GM23338 (cell line): ENCODE measurements at regions not wholly inside any gene's neighbourhood (a gene's known extent, or its start where the extent isn't known, plus 50 kb on each side); places are given as distances from the start of the nearest gene placed in this dataset.

Source experiments
- ATAC-seq: fragments of 200-7000 bp; cut with Tn5 transposase; 3 replicates; pipeline ENCODE4 v1.9.1; 2020
- DNase-seq: peaks from one replicate; pipeline ENCODE4 v3.0.0-alpha.2; 2015; ENCODE audit warnings: low spot score
- H2AFZ ChIP-seq: fragments of 200-600 bp; sonication (generic); 2 replicates; pipeline ENCODE4 v1.8.0; 2016; ENCODE audit warnings: antibody characterized with exemption, mild to moderate bottlenecking, moderate library complexity
- H3F3A ChIP-seq: fragments of 200-600 bp; sonication (generic); replicated peaks from 2 replicates; pipeline ENCODE4 v1.8.0; 2017; ENCODE audit warnings: antibody characterized with exemption, mixed run types, low read depth
- H3K27ac ChIP-seq: fragments of 200-600 bp; sonication (generic); 2 replicates; pipeline ENCODE4 v1.6.1; 2016; ENCODE audit warnings: low read depth
- H3K27me3 ChIP-seq: fragments of 200-600 bp; sonication (generic); 2 replicates; pipeline ENCODE4 v1.8.0; 2016; ENCODE audit warnings: mild to moderate bottlenecking, mixed run types, moderate library complexity; ENCODE audit not compliant: insufficient read depth
- H3K36me3 ChIP-seq: fragments of 200-600 bp; sonication (generic); 2 replicates; pipeline ENCODE4 v1.8.0; 2016; ENCODE audit warnings: mild to moderate bottlenecking; ENCODE audit not compliant: insufficient read depth
- H3K4me1 ChIP-seq: fragments of 200-600 bp; sonication (generic); 2 replicates; pipeline ENCODE4 v1.8.0; 2016; ENCODE audit warnings: mild to moderate bottlenecking, moderate library complexity; ENCODE audit not compliant: insufficient read depth
- H3K4me2 ChIP-seq: fragments of 200-600 bp; sonication (generic); 2 replicates; pipeline ENCODE4 v1.7.1; 2017; ENCODE audit warnings: mixed run types
- H3K4me3 ChIP-seq: fragments of 200-600 bp; sonication (generic); 2 replicates; pipeline ENCODE4 v1.6.1; 2016; ENCODE audit warnings: mixed run types
- H3K79me2 ChIP-seq: fragments of 200-600 bp; sonication (generic); replicated peaks from 2 replicates; pipeline ENCODE4 v1.8.0; 2017; ENCODE audit warnings: mild to moderate bottlenecking; ENCODE audit not compliant: insufficient read depth
- H3K9me2 ChIP-seq: fragments of 200-600 bp; sonication (generic); 2 replicates; pipeline ENCODE4 v1.8.0; 2017; ENCODE audit not compliant: insufficient read depth
- H4K20me1 ChIP-seq: fragments of 200-600 bp; sonication (generic); replicated peaks from 2 replicates; pipeline ENCODE4 v1.8.0; 2017; ENCODE audit warnings: mild to moderate bottlenecking; ENCODE audit not compliant: insufficient read depth
- H3K27ac Mint-ChIP-seq: 2 replicates; pipeline ENCODE4 v1.8.0; 2020; ENCODE audit warnings: inconsistent platforms, mild to moderate bottlenecking, moderate library complexity, mixed read lengths
- H3K27me3 Mint-ChIP-seq: 3 replicates; pipeline ENCODE4 v1.8.0; 2022; ENCODE audit warnings: low read depth, mild to moderate bottlenecking, moderate library complexity, mixed read lengths, inconsistent platforms; ENCODE audit not compliant: insufficient read depth, poor library complexity
- H3K36me3 Mint-ChIP-seq: 3 replicates; pipeline ENCODE4 v1.8.0; 2021; ENCODE audit warnings: low read depth, mild to moderate bottlenecking, inconsistent platforms, moderate library complexity, mixed read lengths
- H3K4me1 Mint-ChIP-seq: 3 replicates; pipeline ENCODE4 v1.8.0; 2020; ENCODE audit warnings: mild to moderate bottlenecking, inconsistent platforms, mixed read lengths
- H3K4me3 Mint-ChIP-seq: 3 replicates; pipeline ENCODE4 v1.8.0; 2021; ENCODE audit warnings: moderate library complexity, mild to moderate bottlenecking, inconsistent platforms, mixed read lengths
- H3K9me3 Mint-ChIP-seq: 3 replicates; pipeline ENCODE4 v1.8.0; 2020; ENCODE audit warnings: moderate library complexity, mild to moderate bottlenecking, inconsistent platforms, mixed read lengths
- CREB1 ChIP-seq: fragments of 250-450 bp; sonication (Bioruptor Pico); IDR thresholded peaks from 2 replicates; pipeline ENCODE4 v1.5.0; 2020; ENCODE audit warnings: low read depth, mild to moderate bottlenecking, moderate library complexity
- EZH2 ChIP-seq: fragments of 200-600 bp; sonication (generic); IDR thresholded peaks from one replicate; pipeline ENCODE4 v1.8.0; 2017; ENCODE audit warnings: antibody characterized with exemption, mild to moderate bottlenecking, low read depth; ENCODE audit not compliant: unreplicated experiment
- EZH2phosphoT487 ChIP-seq: fragments of 200-600 bp; sonication (generic); IDR thresholded peaks from one replicate; pipeline ENCODE4 v1.8.1; 2018; ENCODE audit warnings: antibody characterized with exemption; ENCODE audit not compliant: unreplicated experiment
- JUNB ChIP-seq: IDR thresholded peaks from one replicate; pipeline ENCODE4 v1.6.1; 2016; ENCODE audit warnings: antibody characterized with exemption; ENCODE audit not compliant: unreplicated experiment
- NANOG ChIP-seq: IDR thresholded peaks from 2 replicates; pipeline ENCODE4 v1.6.1; 2016; ENCODE audit warnings: antibody characterized with exemption, borderline replicate concordance
- POLR2AphosphoS5 ChIP-seq: IDR thresholded peaks from 2 replicates; pipeline ENCODE4 v1.6.1; 2016; ENCODE audit warnings: antibody characterized with exemption, low read depth
- STAT1 ChIP-seq: IDR thresholded peaks from one replicate; pipeline ENCODE4 v1.6.1; 2016; ENCODE audit warnings: antibody characterized with exemption; ENCODE audit not compliant: unreplicated experiment
- ZNF114 ChIP-seq: fragments of 250-450 bp; sonication (Bioruptor Pico); IDR thresholded peaks from 2 replicates; pipeline ENCODE4 v1.5.0; 2020; ENCODE audit warnings: mild to moderate bottlenecking, moderate library complexity
- ZNF331 ChIP-seq: fragments of 250-450 bp; sonication (Bioruptor Pico); IDR thresholded peaks from 2 replicates; pipeline ENCODE4 v1.5.0; 2020; ENCODE audit warnings: low read depth, mild to moderate bottlenecking, moderate library complexity
- TF ChIP-seq, protein P1 (sequence below): IDR thresholded peaks from 2 replicates; pipeline ENCODE4 v1.6.1; 2016; ENCODE audit warnings: antibody characterized with exemption
- TF ChIP-seq, protein P2 (sequence below), 2 experiments: fragments of 200-600 bp in 1 of 2; sonication (generic) in 1 of 2; conservative IDR thresholded peaks; 2 replicates each; pipeline versions ENCODE4 v1.5.1 to v1.6.1; 2016 to 2017; ENCODE audit warnings: antibody characterized with exemption in 2 of 2, low read depth in 2 of 2, mild to moderate bottlenecking in 2 of 2, moderate library complexity in 1 of 2
- TF ChIP-seq, protein P3 (sequence below): IDR thresholded peaks from one replicate; pipeline ENCODE4 v1.6.1; 2018; ENCODE audit warnings: antibody characterized with exemption; ENCODE audit not compliant: unreplicated experiment
- TF ChIP-seq, protein P4 (sequence below): fragments of 250-450 bp; sonication (Bioruptor Pico); IDR thresholded peaks from 2 replicates; pipeline ENCODE4 v1.5.0; 2020; ENCODE audit warnings: mild to moderate bottlenecking, moderate library complexity

DNA sequence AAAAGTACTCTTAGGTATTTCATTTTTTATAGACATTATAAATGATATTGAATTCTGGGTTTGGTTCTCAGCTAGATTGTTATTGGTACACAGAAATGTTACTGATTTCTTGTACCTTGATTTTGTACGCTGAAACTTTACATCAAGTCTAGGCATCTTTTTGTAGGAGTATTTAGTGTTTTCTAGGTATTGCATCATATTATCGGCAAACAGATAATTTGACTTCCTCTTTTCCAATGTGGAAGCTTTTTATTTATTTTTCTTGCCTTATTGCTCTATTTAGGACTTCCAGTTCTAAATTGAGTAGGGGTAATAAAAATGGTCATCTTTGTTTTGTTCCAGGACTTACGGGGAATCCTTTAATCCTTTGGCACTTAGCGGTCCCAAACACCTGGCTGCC lies 676.6 kb upstream of the CCDC179 start:
- TF ChIP-seq STAT1 (no peak), CREB1 (CRISPR knock-in tag) (no peak), EZH2phosphoT487 (no peak), ZNF331 (CRISPR knock-in tag) (no peak), POLR2AphosphoS5 (no peak), ZNF114 (no peak), NANOG (no peak), JUNB (no peak), EZH2 (no peak)
- TF ChIP-seq, protein P1, sequence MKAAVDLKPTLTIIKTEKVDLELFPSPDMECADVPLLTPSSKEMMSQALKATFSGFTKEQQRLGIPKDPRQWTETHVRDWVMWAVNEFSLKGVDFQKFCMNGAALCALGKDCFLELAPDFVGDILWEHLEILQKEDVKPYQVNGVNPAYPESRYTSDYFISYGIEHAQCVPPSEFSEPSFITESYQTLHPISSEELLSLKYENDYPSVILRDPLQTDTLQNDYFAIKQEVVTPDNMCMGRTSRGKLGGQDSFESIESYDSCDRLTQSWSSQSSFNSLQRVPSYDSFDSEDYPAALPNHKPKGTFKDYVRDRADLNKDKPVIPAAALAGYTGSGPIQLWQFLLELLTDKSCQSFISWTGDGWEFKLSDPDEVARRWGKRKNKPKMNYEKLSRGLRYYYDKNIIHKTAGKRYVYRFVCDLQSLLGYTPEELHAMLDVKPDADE: no peak
- TF ChIP-seq, protein P2, sequence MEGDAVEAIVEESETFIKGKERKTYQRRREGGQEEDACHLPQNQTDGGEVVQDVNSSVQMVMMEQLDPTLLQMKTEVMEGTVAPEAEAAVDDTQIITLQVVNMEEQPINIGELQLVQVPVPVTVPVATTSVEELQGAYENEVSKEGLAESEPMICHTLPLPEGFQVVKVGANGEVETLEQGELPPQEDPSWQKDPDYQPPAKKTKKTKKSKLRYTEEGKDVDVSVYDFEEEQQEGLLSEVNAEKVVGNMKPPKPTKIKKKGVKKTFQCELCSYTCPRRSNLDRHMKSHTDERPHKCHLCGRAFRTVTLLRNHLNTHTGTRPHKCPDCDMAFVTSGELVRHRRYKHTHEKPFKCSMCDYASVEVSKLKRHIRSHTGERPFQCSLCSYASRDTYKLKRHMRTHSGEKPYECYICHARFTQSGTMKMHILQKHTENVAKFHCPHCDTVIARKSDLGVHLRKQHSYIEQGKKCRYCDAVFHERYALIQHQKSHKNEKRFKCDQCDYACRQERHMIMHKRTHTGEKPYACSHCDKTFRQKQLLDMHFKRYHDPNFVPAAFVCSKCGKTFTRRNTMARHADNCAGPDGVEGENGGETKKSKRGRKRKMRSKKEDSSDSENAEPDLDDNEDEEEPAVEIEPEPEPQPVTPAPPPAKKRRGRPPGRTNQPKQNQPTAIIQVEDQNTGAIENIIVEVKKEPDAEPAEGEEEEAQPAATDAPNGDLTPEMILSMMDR (conservative IDR thresholded peaks at IDR 0.05; ENCODE audit: low read depth in 2 of 2): no peak
- TF ChIP-seq, protein P3, sequence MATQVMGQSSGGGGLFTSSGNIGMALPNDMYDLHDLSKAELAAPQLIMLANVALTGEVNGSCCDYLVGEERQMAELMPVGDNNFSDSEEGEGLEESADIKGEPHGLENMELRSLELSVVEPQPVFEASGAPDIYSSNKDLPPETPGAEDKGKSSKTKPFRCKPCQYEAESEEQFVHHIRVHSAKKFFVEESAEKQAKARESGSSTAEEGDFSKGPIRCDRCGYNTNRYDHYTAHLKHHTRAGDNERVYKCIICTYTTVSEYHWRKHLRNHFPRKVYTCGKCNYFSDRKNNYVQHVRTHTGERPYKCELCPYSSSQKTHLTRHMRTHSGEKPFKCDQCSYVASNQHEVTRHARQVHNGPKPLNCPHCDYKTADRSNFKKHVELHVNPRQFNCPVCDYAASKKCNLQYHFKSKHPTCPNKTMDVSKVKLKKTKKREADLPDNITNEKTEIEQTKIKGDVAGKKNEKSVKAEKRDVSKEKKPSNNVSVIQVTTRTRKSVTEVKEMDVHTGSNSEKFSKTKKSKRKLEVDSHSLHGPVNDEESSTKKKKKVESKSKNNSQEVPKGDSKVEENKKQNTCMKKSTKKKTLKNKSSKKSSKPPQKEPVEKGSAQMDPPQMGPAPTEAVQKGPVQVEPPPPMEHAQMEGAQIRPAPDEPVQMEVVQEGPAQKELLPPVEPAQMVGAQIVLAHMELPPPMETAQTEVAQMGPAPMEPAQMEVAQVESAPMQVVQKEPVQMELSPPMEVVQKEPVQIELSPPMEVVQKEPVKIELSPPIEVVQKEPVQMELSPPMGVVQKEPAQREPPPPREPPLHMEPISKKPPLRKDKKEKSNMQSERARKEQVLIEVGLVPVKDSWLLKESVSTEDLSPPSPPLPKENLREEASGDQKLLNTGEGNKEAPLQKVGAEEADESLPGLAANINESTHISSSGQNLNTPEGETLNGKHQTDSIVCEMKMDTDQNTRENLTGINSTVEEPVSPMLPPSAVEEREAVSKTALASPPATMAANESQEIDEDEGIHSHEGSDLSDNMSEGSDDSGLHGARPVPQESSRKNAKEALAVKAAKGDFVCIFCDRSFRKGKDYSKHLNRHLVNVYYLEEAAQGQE: no peak
- TF ChIP-seq, protein P4, sequence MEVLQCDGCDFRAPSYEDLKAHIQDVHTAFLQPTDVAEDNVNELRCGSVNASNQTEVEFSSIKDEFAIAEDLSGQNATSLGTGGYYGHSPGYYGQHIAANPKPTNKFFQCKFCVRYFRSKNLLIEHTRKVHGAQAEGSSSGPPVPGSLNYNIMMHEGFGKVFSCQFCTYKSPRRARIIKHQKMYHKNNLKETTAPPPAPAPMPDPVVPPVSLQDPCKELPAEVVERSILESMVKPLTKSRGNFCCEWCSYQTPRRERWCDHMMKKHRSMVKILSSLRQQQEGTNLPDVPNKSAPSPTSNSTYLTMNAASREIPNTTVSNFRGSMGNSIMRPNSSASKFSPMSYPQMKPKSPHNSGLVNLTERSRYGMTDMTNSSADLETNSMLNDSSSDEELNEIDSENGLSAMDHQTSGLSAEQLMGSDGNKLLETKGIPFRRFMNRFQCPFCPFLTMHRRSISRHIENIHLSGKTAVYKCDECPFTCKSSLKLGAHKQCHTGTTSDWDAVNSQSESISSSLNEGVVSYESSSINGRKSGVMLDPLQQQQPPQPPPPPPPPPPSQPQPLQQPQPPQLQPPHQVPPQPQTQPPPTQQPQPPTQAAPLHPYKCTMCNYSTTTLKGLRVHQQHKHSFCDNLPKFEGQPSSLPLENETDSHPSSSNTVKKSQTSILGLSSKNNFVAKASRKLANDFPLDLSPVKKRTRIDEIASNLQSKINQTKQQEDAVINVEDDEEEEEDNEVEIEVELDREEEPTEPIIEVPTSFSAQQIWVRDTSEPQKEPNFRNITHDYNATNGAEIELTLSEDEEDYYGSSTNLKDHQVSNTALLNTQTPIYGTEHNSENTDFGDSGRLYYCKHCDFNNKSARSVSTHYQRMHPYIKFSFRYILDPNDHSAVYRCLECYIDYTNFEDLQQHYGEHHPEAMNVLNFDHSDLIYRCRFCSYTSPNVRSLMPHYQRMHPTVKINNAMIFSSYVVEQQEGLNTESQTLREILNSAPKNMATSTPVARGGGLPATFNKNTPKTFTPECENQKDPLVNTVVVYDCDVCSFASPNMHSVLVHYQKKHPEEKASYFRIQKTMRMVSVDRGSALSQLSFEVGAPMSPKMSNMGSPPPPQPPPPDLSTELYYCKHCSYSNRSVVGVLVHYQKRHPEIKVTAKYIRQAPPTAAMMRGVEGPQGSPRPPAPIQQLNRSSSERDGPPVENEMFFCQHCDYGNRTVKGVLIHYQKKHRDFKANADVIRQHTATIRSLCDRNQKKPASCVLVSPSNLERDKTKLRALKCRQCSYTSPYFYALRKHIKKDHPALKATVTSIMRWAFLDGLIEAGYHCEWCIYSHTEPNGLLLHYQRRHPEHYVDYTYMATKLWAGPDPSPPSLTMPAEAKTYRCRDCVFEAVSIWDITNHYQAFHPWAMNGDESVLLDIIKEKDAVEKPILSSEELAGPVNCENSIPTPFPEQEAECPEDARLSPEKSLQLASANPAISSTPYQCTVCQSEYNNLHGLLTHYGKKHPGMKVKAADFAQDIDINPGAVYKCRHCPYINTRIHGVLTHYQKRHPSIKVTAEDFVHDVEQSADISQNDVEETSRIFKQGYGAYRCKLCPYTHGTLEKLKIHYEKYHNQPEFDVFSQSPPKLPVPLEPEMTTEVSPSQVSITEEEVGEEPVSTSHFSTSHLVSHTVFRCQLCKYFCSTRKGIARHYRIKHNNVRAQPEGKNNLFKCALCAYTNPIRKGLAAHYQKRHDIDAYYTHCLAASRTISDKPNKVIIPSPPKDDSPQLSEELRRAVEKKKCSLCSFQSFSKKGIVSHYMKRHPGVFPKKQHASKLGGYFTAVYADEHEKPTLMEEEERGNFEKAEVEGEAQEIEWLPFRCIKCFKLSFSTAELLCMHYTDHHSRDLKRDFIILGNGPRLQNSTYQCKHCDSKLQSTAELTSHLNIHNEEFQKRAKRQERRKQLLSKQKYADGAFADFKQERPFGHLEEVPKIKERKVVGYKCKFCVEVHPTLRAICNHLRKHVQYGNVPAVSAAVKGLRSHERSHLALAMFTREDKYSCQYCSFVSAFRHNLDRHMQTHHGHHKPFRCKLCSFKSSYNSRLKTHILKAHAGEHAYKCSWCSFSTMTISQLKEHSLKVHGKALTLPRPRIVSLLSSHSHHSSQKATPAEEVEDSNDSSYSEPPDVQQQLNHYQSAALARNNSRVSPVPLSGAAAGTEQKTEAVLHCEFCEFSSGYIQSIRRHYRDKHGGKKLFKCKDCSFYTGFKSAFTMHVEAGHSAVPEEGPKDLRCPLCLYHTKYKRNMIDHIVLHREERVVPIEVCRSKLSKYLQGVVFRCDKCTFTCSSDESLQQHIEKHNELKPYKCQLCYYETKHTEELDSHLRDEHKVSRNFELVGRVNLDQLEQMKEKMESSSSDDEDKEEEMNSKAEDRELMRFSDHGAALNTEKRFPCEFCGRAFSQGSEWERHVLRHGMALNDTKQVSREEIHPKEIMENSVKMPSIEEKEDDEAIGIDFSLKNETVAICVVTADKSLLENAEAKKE (CRISPR knock-in tag): no peak
- Histone ChIP-seq H2AFZ (no peak overlapping the region), H3K4me1 (no peaks in the 10 kb centered on the region), H3K9me2 (no peaks in the 10 kb centered on the region), H3K79me2 (no peaks in the 10 kb centered on the region), H4K20me1 (no peaks in the 10 kb centered on the region), H3K27me3 (no peaks in the 10 kb centered on the region), H3F3A (no peaks in the 10 kb centered on the region), H3K4me2 (no peak overlapping the region), H3K27ac (no peak overlapping the region), H3K36me3 (no peaks in the 10 kb centered on the region), H3K4me3 (no peak overlapping the region)
- Mint-ChIP-seq H3K9me3 (peaks cover 10% of the 10 kb centered on the region; the same call in 1 of the 3 replicates), H3K4me1 (peaks cover 15% of the 10 kb centered on the region), H3K4me3 (no peak overlapping the region), H3K27me3 (no peaks in the 10 kb centered on the region), H3K27ac (no peak overlapping the region), H3K36me3 (peaks cover 8% of the 10 kb centered on the region; the same call in 1 of the 3 replicates)
- ATAC-seq (no peak), DNase-seq (no peak)
